ENCODE measurements at regions not wholly inside any gene's neighbourhood (a gene's known extent, or its start where the extent isn't known, plus 50 kb on each side); places are given as distances from the start of the nearest gene placed in this dataset.

DNA sequence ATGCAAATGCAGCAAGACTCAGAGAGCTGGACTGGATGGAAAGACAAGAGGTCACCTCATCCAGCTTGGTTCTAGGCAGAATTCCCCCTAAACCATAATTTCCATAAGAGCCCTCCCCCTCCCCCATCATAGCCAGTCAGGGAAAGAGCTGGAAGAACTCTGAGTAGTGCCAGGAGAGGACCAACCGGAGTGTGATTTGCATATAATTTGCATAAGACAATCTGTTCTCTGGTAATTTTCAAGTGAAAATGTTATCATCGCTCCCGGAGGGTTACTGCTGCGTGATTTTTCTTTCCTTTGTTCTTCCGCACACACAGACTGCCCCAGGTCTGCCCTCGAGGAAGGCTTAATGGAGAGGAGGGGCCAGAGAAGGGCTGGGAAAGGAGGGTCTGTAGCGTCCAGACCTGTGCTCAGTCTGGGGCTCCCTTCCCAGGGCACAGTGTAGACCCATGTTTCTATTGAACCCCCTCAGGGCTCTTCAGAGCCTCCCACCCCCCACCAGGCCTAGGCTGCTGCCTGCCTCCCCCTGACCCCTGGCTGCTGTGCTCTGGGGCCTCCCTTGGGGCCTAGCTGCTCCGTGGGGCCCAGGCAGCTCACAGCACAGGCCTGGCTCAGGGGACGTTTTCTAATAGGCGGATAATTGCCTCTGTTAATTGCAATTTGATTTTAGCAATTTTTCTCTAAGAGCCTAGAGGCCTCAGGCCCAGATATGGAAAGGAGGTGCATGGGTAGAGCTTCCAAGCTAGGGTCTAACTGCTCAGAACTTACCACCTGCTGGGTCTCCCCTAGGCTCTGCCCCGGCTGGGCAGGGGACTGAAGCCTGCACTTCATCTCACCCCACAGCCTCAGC lies 90.4 kb upstream of the PJA1 start:
- FAIRE-seq = no peak
- no peak for TF ChIP-seq POLR2AphosphoS5 (IDR thresholded peaks at IDR 0.05; ENCODE audit: low read depth, low read length)
- DNase-seq (ENCODE audit: insufficient read length, low spot score) = no peak

DNA sequence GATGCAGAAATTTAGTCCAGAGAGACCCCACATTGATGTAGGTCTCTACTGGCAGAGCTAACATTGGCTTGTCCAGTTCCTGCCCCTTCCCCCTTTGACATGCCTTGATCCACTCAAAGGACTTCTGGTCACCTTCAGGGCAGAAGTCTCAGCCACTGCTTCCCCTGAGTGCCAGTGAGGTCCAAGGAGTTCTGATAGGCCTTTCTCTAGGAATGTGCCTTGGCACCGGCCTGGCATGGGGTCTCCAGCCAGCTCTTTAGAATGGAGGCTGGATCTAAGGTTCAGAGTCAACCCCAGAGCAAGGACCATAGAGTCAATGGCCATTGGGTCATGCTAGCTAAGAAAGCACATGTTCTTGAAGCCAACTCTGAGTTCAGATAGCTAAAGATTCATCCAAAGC lies 88.6 kb upstream of the PJA1 start:
- FAIRE-seq (no peak), DNase-seq (ENCODE audit: insufficient read length, low spot score) (no peak)
- TF ChIP-seq TAF1 (IDR thresholded peaks at IDR 0.05; ENCODE audit: low read depth, low read length) = no peak
- TF ChIP-seq POLR2AphosphoS5 (IDR thresholded peaks at IDR 0.05; ENCODE audit: low read depth, low read length) = no peak
- no peak for TF ChIP-seq POU2F2 (IDR thresholded peaks at IDR 0.05; ENCODE audit: low read depth, low read length)
- no peak for TF ChIP-seq SPI1 (IDR thresholded peaks at IDR 0.05; ENCODE audit: low read depth, low read length)
- no peak for TF ChIP-seq PAX5 (IDR thresholded peaks at IDR 0.05; ENCODE audit: insufficient read depth, low read length, severe bottlenecking)
- TF ChIP-seq POLR2A (IDR thresholded peaks at IDR 0.05; ENCODE audit: low read depth, low read length) = no peak

GRCh38 chrX:69243276-69243675 lies 78.0 kb upstream of the PJA1 start:
- TF ChIP-seq POLR2AphosphoS5 (IDR thresholded peaks at IDR 0.05; ENCODE audit: low read depth, low read length) (no peak), SPI1 (IDR thresholded peaks at IDR 0.05; ENCODE audit: low read depth, low read length) (no peak), TAF1 (IDR thresholded peaks at IDR 0.05; ENCODE audit: low read depth, low read length) (no peak), POU2F2 (IDR thresholded peaks at IDR 0.05; ENCODE audit: low read depth, low read length) (no peak), POLR2A (IDR thresholded peaks at IDR 0.05; ENCODE audit: low read depth, low read length) (no peak), PAX5 (IDR thresholded peaks at IDR 0.05; ENCODE audit: insufficient read depth, low read length, severe bottlenecking) (no peak)

DNA sequence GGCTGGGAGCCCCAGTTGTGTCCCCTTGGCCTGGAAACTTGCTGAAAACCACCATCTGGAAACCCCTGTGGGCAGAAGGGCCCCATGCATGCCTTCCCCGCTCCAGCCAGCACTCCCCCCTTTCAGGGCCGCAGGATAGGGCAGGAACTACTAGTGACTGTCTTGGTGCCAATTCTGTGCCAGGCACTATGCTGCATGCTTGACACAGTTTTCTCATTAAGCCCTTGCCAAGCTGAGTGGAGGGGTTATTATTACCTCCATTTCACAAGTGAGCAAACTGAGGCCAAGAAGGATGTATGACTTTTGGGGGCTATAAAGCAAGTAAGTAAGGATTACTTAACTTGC lies 73.6 kb upstream of the PJA1 start:
- DNase-seq (ENCODE audit: insufficient read length, low spot score) (no peak), FAIRE-seq (no peak)
- no peak for TF ChIP-seq SPI1 (IDR thresholded peaks at IDR 0.05; ENCODE audit: low read depth, low read length)
- TF ChIP-seq POU2F2 (IDR thresholded peaks at IDR 0.05; ENCODE audit: low read depth, low read length) = no peak
- TF ChIP-seq POLR2A (IDR thresholded peaks at IDR 0.05; ENCODE audit: low read depth, low read length) = no peak
- no peak for TF ChIP-seq TAF1 (IDR thresholded peaks at IDR 0.05; ENCODE audit: low read depth, low read length)
- no peak for TF ChIP-seq POLR2AphosphoS5 (IDR thresholded peaks at IDR 0.05; ENCODE audit: low read depth, low read length)
- TF ChIP-seq PAX5 (IDR thresholded peaks at IDR 0.05; ENCODE audit: insufficient read depth, low read length, severe bottlenecking) = no peak

More at GRCh38 chrX:69243276-69243675, 78.0 kb upstream of the PJA1 start:
- DNase-seq (ENCODE audit: insufficient read length, low spot score) (no peak), FAIRE-seq (no peak)

DNA sequence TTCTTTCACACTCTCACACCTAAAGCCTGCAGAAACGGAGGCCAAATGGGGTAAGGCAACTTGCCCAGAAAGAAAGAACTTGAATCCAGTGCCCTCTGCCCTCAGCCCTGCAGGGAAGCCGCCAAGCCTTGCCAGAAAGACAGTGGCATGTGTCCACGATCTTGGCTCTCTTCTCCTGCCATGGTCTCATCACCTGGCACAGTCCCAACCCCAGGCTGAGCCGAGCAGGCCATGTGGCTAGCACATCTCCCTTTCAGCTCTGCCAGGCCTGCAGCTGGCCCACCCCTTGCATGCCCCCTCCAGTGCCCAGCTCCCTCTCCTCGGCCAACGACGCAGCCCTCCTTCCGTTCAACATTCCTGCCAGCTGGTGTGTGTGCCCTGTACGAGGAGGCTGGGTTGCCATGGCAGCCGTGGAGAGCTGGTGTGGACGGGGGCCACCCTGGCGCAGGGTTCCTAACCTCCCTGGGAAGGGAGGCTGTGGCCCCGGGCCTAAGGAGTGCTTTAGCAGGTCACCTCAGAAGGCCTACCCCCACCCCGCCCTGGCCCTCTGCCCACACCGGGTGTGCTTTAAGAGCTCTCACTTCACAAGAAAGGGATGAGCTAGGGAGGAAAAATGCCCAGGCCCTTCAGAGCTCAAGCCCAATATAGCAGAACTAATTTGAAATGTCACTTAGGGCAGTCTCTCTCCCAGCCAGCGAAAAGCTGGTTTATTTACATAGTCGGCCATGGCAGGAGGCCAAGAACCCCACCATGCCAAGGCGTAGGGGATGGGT lies 73.0 kb upstream of the PJA1 start:
- no peak for DNase-seq (ENCODE audit: insufficient read length, low spot score)
- TF ChIP-seq POLR2A (IDR thresholded peaks at IDR 0.05; ENCODE audit: low read depth, low read length) (no peak), POU2F2 (IDR thresholded peaks at IDR 0.05; ENCODE audit: low read depth, low read length) (no peak), POLR2AphosphoS5 (IDR thresholded peaks at IDR 0.05; ENCODE audit: low read depth, low read length) (no peak), TAF1 (IDR thresholded peaks at IDR 0.05; ENCODE audit: low read depth, low read length) (no peak), SPI1 (IDR thresholded peaks at IDR 0.05; ENCODE audit: low read depth, low read length) (no peak)
- no peak for FAIRE-seq

GRCh38 chrX:69237236-69237635 lies 72.0 kb upstream of the PJA1 start:
- DNase-seq (ENCODE audit: insufficient read length, low spot score) (no peak), FAIRE-seq (no peak)

GRCh38 chrX:69236641-69237040 lies 71.4 kb upstream of the PJA1 start:
- TF ChIP-seq TAF1 (IDR thresholded peaks at IDR 0.05; ENCODE audit: low read depth, low read length) (no peak), POLR2AphosphoS5 (IDR thresholded peaks at IDR 0.05; ENCODE audit: low read depth, low read length) (no peak), PAX5 (IDR thresholded peaks at IDR 0.05; ENCODE audit: insufficient read depth, low read length, severe bottlenecking) (no peak), POU2F2 (IDR thresholded peaks at IDR 0.05; ENCODE audit: low read depth, low read length) (no peak), SPI1 (IDR thresholded peaks at IDR 0.05; ENCODE audit: low read depth, low read length) (no peak), POLR2A (IDR thresholded peaks at IDR 0.05; ENCODE audit: low read depth, low read length) (no peak)
- no peak for DNase-seq (ENCODE audit: insufficient read length, low spot score)
- FAIRE-seq = no peak

More at GRCh38 chrX:69237236-69237635, 72.0 kb upstream of the PJA1 start:
- TF ChIP-seq POU2F2 (IDR thresholded peaks at IDR 0.05; ENCODE audit: low read depth, low read length) (no peak), TAF1 (IDR thresholded peaks at IDR 0.05; ENCODE audit: low read depth, low read length) (no peak), POLR2AphosphoS5 (IDR thresholded peaks at IDR 0.05; ENCODE audit: low read depth, low read length) (no peak), SPI1 (IDR thresholded peaks at IDR 0.05; ENCODE audit: low read depth, low read length) (no peak), POLR2A (IDR thresholded peaks at IDR 0.05; ENCODE audit: low read depth, low read length) (no peak), PAX5 (IDR thresholded peaks at IDR 0.05; ENCODE audit: insufficient read depth, low read length, severe bottlenecking) (no peak)

GRCh38 chrX:69234624-69235023 lies 69.4 kb upstream of the PJA1 start:
- no peak for DNase-seq (ENCODE audit: insufficient read length, low spot score)
- TF ChIP-seq TAF1 (IDR thresholded peaks at IDR 0.05; ENCODE audit: low read depth, low read length) (no peak), SPI1 (IDR thresholded peaks at IDR 0.05; ENCODE audit: low read depth, low read length) (no peak), POU2F2 (IDR thresholded peaks at IDR 0.05; ENCODE audit: low read depth, low read length) (no peak), POLR2A (IDR thresholded peaks at IDR 0.05; ENCODE audit: low read depth, low read length) (no peak), PAX5 (IDR thresholded peaks at IDR 0.05; ENCODE audit: insufficient read depth, low read length, severe bottlenecking) (no peak), POLR2AphosphoS5 (IDR thresholded peaks at IDR 0.05; ENCODE audit: low read depth, low read length) (no peak)
- FAIRE-seq = peak; percentile 61

DNA sequence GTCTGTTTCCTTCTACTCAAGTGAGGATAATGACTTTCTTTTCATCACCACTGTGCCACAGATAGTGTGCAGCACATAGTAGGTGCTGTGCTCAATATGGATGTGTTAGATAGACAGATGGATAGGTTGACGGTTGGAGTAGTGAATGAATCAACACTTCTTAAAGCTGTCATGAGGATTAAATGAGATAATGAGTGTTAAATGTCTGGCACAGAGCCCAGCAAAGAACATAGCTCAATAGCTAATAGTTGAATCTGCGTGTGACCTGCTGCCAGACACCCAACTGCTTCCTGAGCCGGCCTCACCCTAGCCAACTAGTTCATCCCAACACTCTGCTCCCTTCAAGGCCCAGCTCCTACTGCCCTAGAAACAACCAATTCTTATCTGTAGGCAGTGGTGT lies 67.7 kb upstream of the PJA1 start:
- FAIRE-seq (no peak), DNase-seq (ENCODE audit: insufficient read length, low spot score) (no peak)
- TF ChIP-seq PAX5 (IDR thresholded peaks at IDR 0.05; ENCODE audit: insufficient read depth, low read length, severe bottlenecking) (no peak), POU2F2 (IDR thresholded peaks at IDR 0.05; ENCODE audit: low read depth, low read length) (no peak), TAF1 (IDR thresholded peaks at IDR 0.05; ENCODE audit: low read depth, low read length) (no peak), SPI1 (IDR thresholded peaks at IDR 0.05; ENCODE audit: low read depth, low read length) (no peak), POLR2A (IDR thresholded peaks at IDR 0.05; ENCODE audit: low read depth, low read length) (no peak), POLR2AphosphoS5 (IDR thresholded peaks at IDR 0.05; ENCODE audit: low read depth, low read length) (no peak)
